ENCODE measurements at regions not wholly inside any gene's neighbourhood (a gene's known extent, or its start where the extent isn't known, plus 50 kb on each side); places are given as distances from the start of the nearest gene placed in this dataset.

- no peaks in the 10 kb centered on the region for H3K79me2 ChIP-seq (ENCODE audit: insufficient read depth, low read depth, low read length)
- no peaks in the 10 kb centered on the region for H3K36me3 ChIP-seq (ENCODE audit: insufficient read depth, low read length)
- ChIA-PET CTCF (ENCODE audit: unreplicated experiment) (no interaction called here), POLR2A (interaction anchor here (0.5 kb wide), 1 partner anchor 10 kb away, joined by 3 read pairs; no protein-coding TSS in a partner anchor)
- DNase-seq (ENCODE audit: low spot score) = no peak
- no peaks in the 10 kb centered on the region; the same call in 1 of the 2 replicates for H3K9me2 ChIP-seq (ENCODE audit: insufficient read depth, low read length)
- no peak overlapping the region for H3K4me2 ChIP-seq (ENCODE audit: low read length)
- intact Hi-C loops (cut with micrococcal nuclease; ENCODE audit: unreplicated experiment) = no loop called here
- no peaks in the 10 kb centered on the region for H4K20me1 ChIP-seq (ENCODE audit: insufficient read depth, low read length)
- H2AFZ ChIP-seq (ENCODE audit: low read length) = no peak overlapping the region
- no TSS peak for BruUV-seq (replicated peaks)
- H3K4me1 ChIP-seq (ENCODE audit: insufficient read depth, low read length, poor library complexity, severe bottlenecking) = no peaks in the 10 kb centered on the region
- no peak overlapping the region for H3K4me3 ChIP-seq (ENCODE audit: low read depth, low read length, poor library complexity, severe bottlenecking)
- H3K27ac ChIP-seq (ENCODE audit: low read depth, low read length, poor library complexity, severe bottlenecking) = no peak overlapping the region
- TF ChIP-seq CTCF (conservative IDR thresholded peaks at IDR 0.05; ENCODE audit: low read length) (no peak), EZH2phosphoT487 (IDR thresholded peaks at IDR 0.05; ENCODE audit: borderline replicate concordance, low read depth, low read length) (no peak)
- no peaks in the 10 kb centered on the region for H3K9me3 ChIP-seq (ENCODE audit: low read length)
These were observed 458.1 kb downstream of the TBL1XR1 start for GRCh38 chr3:176739159-176739558.

- TF ChIP-seq EZH2phosphoT487 (IDR thresholded peaks at IDR 0.05; ENCODE audit: borderline replicate concordance, low read depth, low read length) = no peak
- TF ChIP-seq CTCF (conservative IDR thresholded peaks at IDR 0.05; ENCODE audit: low read length) = no peak
- H4K20me1 ChIP-seq (ENCODE audit: insufficient read depth, low read length) = no peaks in the 10 kb centered on the region
- ChIA-PET POLR2A (interaction anchor here (0.6 kb wide), 1 partner anchor 249 kb away, joined by 9 read pairs; no protein-coding TSS in a partner anchor), CTCF (ENCODE audit: unreplicated experiment) (no interaction called here)
- H3K9me2 ChIP-seq (ENCODE audit: insufficient read depth, low read length) = no peaks in the 10 kb centered on the region
- DNase-seq (ENCODE audit: low spot score) = no peak
- intact Hi-C loops (cut with micrococcal nuclease; ENCODE audit: unreplicated experiment) = no loop called here
- H3K4me3 ChIP-seq (ENCODE audit: low read depth, low read length, poor library complexity, severe bottlenecking) = no peak overlapping the region
- H3K9me3 ChIP-seq (ENCODE audit: low read length) = no peaks in the 10 kb centered on the region
- BruUV-seq (replicated peaks) = no TSS peak
- no peak overlapping the region for H2AFZ ChIP-seq (ENCODE audit: low read length)
- H3K27ac ChIP-seq (ENCODE audit: low read depth, low read length, poor library complexity, severe bottlenecking) = no peak overlapping the region
- no peaks in the 10 kb centered on the region for H3K36me3 ChIP-seq (ENCODE audit: insufficient read depth, low read length)
- H3K79me2 ChIP-seq (ENCODE audit: insufficient read depth, low read depth, low read length) = no peaks in the 10 kb centered on the region
- H3K4me2 ChIP-seq (ENCODE audit: low read length) = no peak overlapping the region
- no peaks in the 10 kb centered on the region for H3K4me1 ChIP-seq (ENCODE audit: insufficient read depth, low read length, poor library complexity, severe bottlenecking)
These were observed 459.7 kb downstream of the TBL1XR1 start for GRCh38 chr3:176737480-176738110.

GRCh38 chr3:176734146-176734545 is 463.1 kb downstream of the TBL1XR1 start:
- ChIA-PET CTCF (ENCODE audit: unreplicated experiment) (no interaction called here), POLR2A (no interaction called here)
- DNase-seq (ENCODE audit: low spot score) = no peak
- no peaks in the 10 kb centered on the region for H3K4me1 ChIP-seq (ENCODE audit: insufficient read depth, low read length, poor library complexity, severe bottlenecking)
- no peaks in the 10 kb centered on the region for H3K36me3 ChIP-seq (ENCODE audit: insufficient read depth, low read length)
- no peaks in the 10 kb centered on the region for H4K20me1 ChIP-seq (ENCODE audit: insufficient read depth, low read length)
- H3K4me2 ChIP-seq (ENCODE audit: low read length) = no peak overlapping the region
- H3K79me2 ChIP-seq (ENCODE audit: insufficient read depth, low read depth, low read length) = no peaks in the 10 kb centered on the region
- TF ChIP-seq EZH2phosphoT487 (IDR thresholded peaks at IDR 0.05; ENCODE audit: borderline replicate concordance, low read depth, low read length) = no peak
- TF ChIP-seq CTCF (conservative IDR thresholded peaks at IDR 0.05; ENCODE audit: low read length) = no peak
- no peaks in the 10 kb centered on the region for H3K9me3 ChIP-seq (ENCODE audit: low read length)
- H2AFZ ChIP-seq (ENCODE audit: low read length) = no peak overlapping the region
- H3K9me2 ChIP-seq (ENCODE audit: insufficient read depth, low read length) = no peaks in the 10 kb centered on the region
- H3K27ac ChIP-seq (ENCODE audit: low read depth, low read length, poor library complexity, severe bottlenecking) = no peak overlapping the region
- no peak overlapping the region for H3K4me3 ChIP-seq (ENCODE audit: low read depth, low read length, poor library complexity, severe bottlenecking)
- intact Hi-C loops (cut with micrococcal nuclease; ENCODE audit: unreplicated experiment) = no loop called here
- no TSS peak for BruUV-seq (replicated peaks)
